ENCODE measurements at regions not wholly inside any gene's neighbourhood (a gene's known extent, or its start where the extent isn't known, plus 50 kb on each side); places are given as distances from the start of the nearest gene placed in this dataset.

- H3K4me1 Mint-ChIP-seq, result 0 out of 2 replicates have a peak, but pooled peaks cover 2% of the 10 kb centered on the region
- H3K27me3 Mint-ChIP-seq (ENCODE audit: low read depth), result no peaks in the 10 kb centered on the region; the same call in 1 of the 2 replicates
- DNase-seq (ENCODE audit: low spot score), result no peak
- ChIA-PET CTCF (no interaction called here), POLR2A (no interaction called here)
- no peaks in the 10 kb centered on the region for H3K9me3 Mint-ChIP-seq
- ATAC-seq, result no peak
- no peak overlapping the region for H3K4me3 Mint-ChIP-seq
- TF ChIP-seq CTCF (IDR thresholded peaks at IDR 0.05) (no peak), GABPB1 (CRISPR knock-in tag; IDR thresholded peaks at IDR 0.05) (no peak)
- H3K27ac Mint-ChIP-seq, result no peak overlapping the region
- no peaks in the 10 kb centered on the region for H3K36me3 Mint-ChIP-seq
These were observed 618.5 kb downstream of the CCSER2 start for GRCh38 chr10:84946904-84947303.

GRCh38 chr10:84948644-84949043, 620.3 kb downstream of the CCSER2 start:
- Mint-ChIP-seq H3K27ac (no peak overlapping the region), H3K4me3 (no peak overlapping the region), H3K4me1 (0 out of 2 replicates have a peak, but pooled peaks cover 2% of the 10 kb centered on the region), H3K9me3 (no peaks in the 10 kb centered on the region), H3K27me3 (ENCODE audit: low read depth) (no peaks in the 10 kb centered on the region; the same call in 1 of the 2 replicates), H3K36me3 (no peaks in the 10 kb centered on the region)
- DNase-seq (ENCODE audit: low spot score), result no peak
- ChIA-PET POLR2A (no interaction called here), CTCF (no interaction called here)
- no peak for ATAC-seq
- no peak for TF ChIP-seq ELF4 (CRISPR knock-in tag; IDR thresholded peaks at IDR 0.05; ENCODE audit: low read depth)
- TF ChIP-seq NR1H2 (CRISPR knock-in tag; IDR thresholded peaks at IDR 0.05), result no peak
- TF ChIP-seq ZSCAN18 (CRISPR knock-in tag; IDR thresholded peaks at IDR 0.05), result no peak
- TF ChIP-seq USF2 (CRISPR knock-in tag; IDR thresholded peaks at IDR 0.05), result no peak
- no peak for TF ChIP-seq ZBTB21 (CRISPR knock-in tag; IDR thresholded peaks at IDR 0.05; ENCODE audit: borderline replicate concordance)
- TF ChIP-seq GTF2I (CRISPR knock-in tag; conservative IDR thresholded peaks at IDR 0.05), result no peak
- TF ChIP-seq CBFB (CRISPR knock-in tag; IDR thresholded peaks at IDR 0.05; ENCODE audit: low read depth), result no peak
- no peak for TF ChIP-seq ZNF532 (CRISPR knock-in tag; IDR thresholded peaks at IDR 0.05; ENCODE audit: borderline replicate concordance)
- TF ChIP-seq MXD4 (CRISPR knock-in tag; IDR thresholded peaks at IDR 0.05; ENCODE audit: borderline replicate concordance), result no peak
- TF ChIP-seq ZNF219 (CRISPR knock-in tag; IDR thresholded peaks at IDR 0.05; ENCODE audit: borderline replicate concordance), result no peak
- TF ChIP-seq STAT6 (CRISPR knock-in tag; conservative IDR thresholded peaks at IDR 0.05; ENCODE audit: low read depth), result no peak
- no peak for TF ChIP-seq FOXJ3 (CRISPR knock-in tag; IDR thresholded peaks at IDR 0.05; ENCODE audit: borderline replicate concordance)
- no peak for TF ChIP-seq TCF7 (CRISPR knock-in tag; IDR thresholded peaks at IDR 0.05; ENCODE audit: low read depth)
- no peak for TF ChIP-seq AFF4 (CRISPR knock-in tag; IDR thresholded peaks at IDR 0.05; ENCODE audit: borderline replicate concordance)
- no peak for TF ChIP-seq HMGXB4 (CRISPR knock-in tag; IDR thresholded peaks at IDR 0.05)
- no peak for TF ChIP-seq ZNF232 (CRISPR knock-in tag; IDR thresholded peaks at IDR 0.05)

Measured in WTC11 (cell line).